ENCODE measurements at regions not wholly inside any gene's neighbourhood (a gene's known extent, or its start where the extent isn't known, plus 50 kb on each side); places are given as distances from the start of the nearest gene placed in this dataset.

DNA sequence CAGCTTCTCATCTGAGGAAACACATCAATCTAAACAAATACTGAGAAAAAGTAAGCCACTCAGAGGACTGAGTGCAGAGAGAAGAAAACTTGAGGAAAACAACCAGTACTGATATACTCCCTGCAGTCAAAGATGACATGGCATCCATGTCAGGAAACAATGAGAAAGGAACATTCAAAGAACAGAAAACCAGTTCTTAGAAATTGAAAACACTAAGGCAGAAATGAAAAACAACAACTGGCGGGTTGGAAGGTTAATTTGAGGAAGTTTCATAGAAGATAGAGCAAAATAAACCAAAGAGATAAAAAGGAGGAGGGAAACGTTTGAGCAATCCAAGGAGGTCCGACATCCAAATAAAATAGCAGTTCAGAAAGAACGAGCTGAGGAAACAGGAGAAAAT, 475.2 kb downstream of the HINT1 start:
- H3K27me3 Mint-ChIP-seq (ENCODE audit: insufficient read depth), result no peaks in the 10 kb centered on the region
- Histone ChIP-seq H3K4me3 (ENCODE audit: low read length) (no peak overlapping the region), H3K4me1 (ENCODE audit: control insufficient read depth, insufficient read depth, low read length) (no peaks in the 10 kb centered on the region), H3K36me3 (ENCODE audit: control insufficient read depth, insufficient read depth, low read length) (no peaks in the 10 kb centered on the region), H3K9me3 (ENCODE audit: control insufficient read depth, low read length) (no peaks in the 10 kb centered on the region), H3K9ac (ENCODE audit: extremely low read depth, low read length, poor library complexity, severe bottlenecking) (no peak overlapping the region), H3K27me3 (ENCODE audit: control insufficient read depth, insufficient read depth, low read length, poor library complexity, severe bottlenecking) (no peaks in the 10 kb centered on the region), H3K27ac (ENCODE audit: low read depth, low read length) (no peak overlapping the region)
- no peaks in the 10 kb centered on the region for H3K9me3 Mint-ChIP-seq
- H3K36me3 Mint-ChIP-seq (ENCODE audit: low read depth), result no peaks in the 10 kb centered on the region
- H3K4me1 Mint-ChIP-seq, result no peaks in the 10 kb centered on the region
- TF ChIP-seq, protein P1, sequence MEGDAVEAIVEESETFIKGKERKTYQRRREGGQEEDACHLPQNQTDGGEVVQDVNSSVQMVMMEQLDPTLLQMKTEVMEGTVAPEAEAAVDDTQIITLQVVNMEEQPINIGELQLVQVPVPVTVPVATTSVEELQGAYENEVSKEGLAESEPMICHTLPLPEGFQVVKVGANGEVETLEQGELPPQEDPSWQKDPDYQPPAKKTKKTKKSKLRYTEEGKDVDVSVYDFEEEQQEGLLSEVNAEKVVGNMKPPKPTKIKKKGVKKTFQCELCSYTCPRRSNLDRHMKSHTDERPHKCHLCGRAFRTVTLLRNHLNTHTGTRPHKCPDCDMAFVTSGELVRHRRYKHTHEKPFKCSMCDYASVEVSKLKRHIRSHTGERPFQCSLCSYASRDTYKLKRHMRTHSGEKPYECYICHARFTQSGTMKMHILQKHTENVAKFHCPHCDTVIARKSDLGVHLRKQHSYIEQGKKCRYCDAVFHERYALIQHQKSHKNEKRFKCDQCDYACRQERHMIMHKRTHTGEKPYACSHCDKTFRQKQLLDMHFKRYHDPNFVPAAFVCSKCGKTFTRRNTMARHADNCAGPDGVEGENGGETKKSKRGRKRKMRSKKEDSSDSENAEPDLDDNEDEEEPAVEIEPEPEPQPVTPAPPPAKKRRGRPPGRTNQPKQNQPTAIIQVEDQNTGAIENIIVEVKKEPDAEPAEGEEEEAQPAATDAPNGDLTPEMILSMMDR (conservative IDR thresholded peaks at IDR 0.05), result no peak
- DNase-seq, result no peak
- H3K4me3 Mint-ChIP-seq, result no peak overlapping the region
- WGBS, 2 experiments (ENCODE audit: insufficient coverage in 1 of 2, insufficient read length in 1 of 2), result 89 to 90% methylated on average over 1 to 4 of the region's 4 CpGs
- no peak overlapping the region for H3K27ac Mint-ChIP-seq

DNA sequence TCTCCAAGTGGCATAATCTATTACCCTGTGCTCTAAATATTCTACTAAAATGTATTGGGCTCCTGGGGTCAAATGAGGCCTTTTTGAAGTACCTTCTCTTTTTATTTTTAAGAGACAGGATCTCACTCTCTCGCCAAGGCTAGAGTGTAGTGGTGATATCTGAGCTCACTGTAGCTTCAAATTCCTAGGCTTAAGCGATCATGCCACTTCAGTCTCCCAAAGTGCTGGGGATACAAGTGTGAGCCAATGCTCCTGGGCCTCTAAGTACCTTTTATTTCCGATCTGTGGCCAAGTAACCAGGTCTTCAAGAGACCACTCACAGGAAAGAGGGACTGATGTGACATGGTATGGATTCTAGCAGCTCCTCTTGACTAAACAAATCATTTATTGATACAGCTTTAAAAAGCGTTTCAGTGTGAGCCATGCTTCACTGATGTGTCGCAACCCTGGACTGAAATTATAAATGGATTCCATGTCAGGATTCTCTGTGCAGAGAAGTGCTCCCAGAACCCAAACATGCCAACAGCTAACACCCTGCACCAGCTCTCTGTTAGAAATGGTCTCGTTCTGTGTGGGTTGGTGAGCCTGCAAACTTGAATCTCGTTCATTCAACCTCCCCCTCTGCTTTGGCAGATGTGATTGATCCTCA, 477.8 kb downstream of the HINT1 start:
- Histone ChIP-seq H3K4me1 (ENCODE audit: control insufficient read depth, insufficient read depth, low read length) (no peaks in the 10 kb centered on the region), H3K9me3 (ENCODE audit: control insufficient read depth, low read length) (no peaks in the 10 kb centered on the region), H3K4me3 (ENCODE audit: low read length) (no peak overlapping the region), H3K36me3 (ENCODE audit: control insufficient read depth, insufficient read depth, low read length) (no peaks in the 10 kb centered on the region), H3K27me3 (ENCODE audit: control insufficient read depth, insufficient read depth, low read length, poor library complexity, severe bottlenecking) (no peaks in the 10 kb centered on the region), H3K27ac (ENCODE audit: low read depth, low read length) (no peak overlapping the region), H3K9ac (ENCODE audit: extremely low read depth, low read length, poor library complexity, severe bottlenecking) (no peak overlapping the region)
- no peaks in the 10 kb centered on the region for H3K36me3 Mint-ChIP-seq (ENCODE audit: low read depth)
- H3K27ac Mint-ChIP-seq, result no peak overlapping the region
- H3K9me3 Mint-ChIP-seq, result no peaks in the 10 kb centered on the region
- H3K4me3 Mint-ChIP-seq, result no peak overlapping the region
- TF ChIP-seq, protein P1 (conservative IDR thresholded peaks at IDR 0.05), result no peak
- no peak for DNase-seq
- no peaks in the 10 kb centered on the region for H3K4me1 Mint-ChIP-seq
- H3K27me3 Mint-ChIP-seq (ENCODE audit: insufficient read depth), result no peaks in the 10 kb centered on the region
- WGBS, 2 experiments (ENCODE audit: insufficient coverage in 1 of 2, insufficient read length in 1 of 2), result 92% methylated on average over 7 of the region's 7 CpGs

DNA sequence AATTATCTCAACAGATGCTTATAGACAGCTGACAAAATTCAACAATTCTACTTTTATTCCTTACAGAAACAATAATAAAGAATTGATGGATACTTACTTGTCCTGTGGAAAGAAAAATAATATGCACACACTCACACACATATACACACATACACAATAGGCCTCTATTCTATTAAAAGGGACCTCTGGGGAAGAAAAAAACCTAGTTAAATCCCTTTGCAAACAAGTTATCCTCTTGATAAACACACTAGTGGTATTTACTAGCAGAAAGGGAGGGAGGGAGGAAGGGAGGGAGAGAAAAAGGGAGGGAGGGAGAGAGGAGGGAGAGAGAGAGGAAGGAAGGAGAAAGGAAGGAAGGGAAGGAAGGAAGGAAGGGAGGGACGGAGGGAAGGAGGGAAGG, 486.4 kb downstream of the HINT1 start:
- no peak overlapping the region for H3K9ac ChIP-seq (ENCODE audit: extremely low read depth, low read length, poor library complexity, severe bottlenecking)
- H3K4me1 ChIP-seq (ENCODE audit: control insufficient read depth, insufficient read depth, low read length), result no peaks in the 10 kb centered on the region
- 84 to 100% methylated on average over 1 of the region's 1 CpG for WGBS, 2 experiments (ENCODE audit: insufficient coverage in 1 of 2, insufficient read length in 1 of 2)
- H3K4me3 ChIP-seq (ENCODE audit: low read length), result no peak overlapping the region
- no peaks in the 10 kb centered on the region for H3K36me3 ChIP-seq (ENCODE audit: control insufficient read depth, insufficient read depth, low read length)
- Mint-ChIP-seq H3K27ac (no peak overlapping the region), H3K36me3 (ENCODE audit: low read depth) (no peaks in the 10 kb centered on the region), H3K4me1 (peaks cover 2% of the 10 kb centered on the region), H3K27me3 (ENCODE audit: insufficient read depth) (peaks cover under 1% of the 10 kb centered on the region), H3K9me3 (no peaks in the 10 kb centered on the region), H3K4me3 (no peak overlapping the region)
- no peaks in the 10 kb centered on the region for H3K9me3 ChIP-seq (ENCODE audit: control insufficient read depth, low read length)
- TF ChIP-seq, protein P1 (conservative IDR thresholded peaks at IDR 0.05), result no peak
- H3K27me3 ChIP-seq (ENCODE audit: control insufficient read depth, insufficient read depth, low read length, poor library complexity, severe bottlenecking), result no peaks in the 10 kb centered on the region
- DNase-seq, result no peak
- no peak overlapping the region for H3K27ac ChIP-seq (ENCODE audit: low read depth, low read length)

Data from endodermal cell (in vitro differentiated cells).